ENCODE measurements at regions not wholly inside any gene's neighbourhood (a gene's known extent, or its start where the extent isn't known, plus 50 kb on each side); places are given as distances from the start of the nearest gene placed in this dataset.
A peak's percentile ranks its signal among the peaks of the same experiment; 100 is the strongest.
"Not testable (repeated sequence)": the region's sequence is repeated elsewhere in the genome, so short reads cannot be mapped to it uniquely, and the experiment has no call there.

DNA sequence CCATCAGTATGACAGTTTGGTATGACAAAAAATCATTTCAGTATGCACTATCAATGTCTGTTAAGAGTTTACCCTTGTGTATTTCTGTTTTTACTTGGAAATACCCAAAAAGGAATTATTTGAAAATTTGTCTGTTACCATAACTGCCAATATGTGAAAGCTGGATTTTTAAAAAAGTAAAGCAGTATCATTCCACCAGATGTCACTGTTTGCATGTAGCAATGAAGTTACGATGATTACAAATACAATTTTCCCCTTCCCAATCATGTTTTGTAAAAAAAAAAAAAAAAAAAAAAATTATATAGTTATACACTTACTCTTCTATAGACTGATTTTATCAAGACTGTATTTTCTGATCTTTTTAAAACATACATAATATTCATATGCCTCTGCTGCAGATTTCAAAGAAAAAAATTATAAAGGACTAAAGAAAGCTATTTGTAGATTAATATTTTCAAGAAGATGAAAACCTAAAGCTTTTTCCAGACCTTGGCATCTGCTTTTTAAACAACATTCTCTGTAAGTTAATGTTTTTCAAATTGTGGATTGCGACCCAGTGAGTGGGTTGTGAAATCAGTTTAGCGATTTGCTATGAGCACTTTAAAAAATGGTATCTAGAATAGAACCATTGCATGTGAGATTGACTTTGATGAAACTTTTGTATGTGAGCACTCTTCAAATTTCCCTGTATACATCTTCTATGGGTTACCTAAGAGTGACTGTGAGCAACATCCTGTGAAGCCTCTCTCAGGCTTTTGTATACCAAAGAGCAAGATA is 114.2 kb downstream of the TTC6 start:
- no peak for DNase-seq

DNA sequence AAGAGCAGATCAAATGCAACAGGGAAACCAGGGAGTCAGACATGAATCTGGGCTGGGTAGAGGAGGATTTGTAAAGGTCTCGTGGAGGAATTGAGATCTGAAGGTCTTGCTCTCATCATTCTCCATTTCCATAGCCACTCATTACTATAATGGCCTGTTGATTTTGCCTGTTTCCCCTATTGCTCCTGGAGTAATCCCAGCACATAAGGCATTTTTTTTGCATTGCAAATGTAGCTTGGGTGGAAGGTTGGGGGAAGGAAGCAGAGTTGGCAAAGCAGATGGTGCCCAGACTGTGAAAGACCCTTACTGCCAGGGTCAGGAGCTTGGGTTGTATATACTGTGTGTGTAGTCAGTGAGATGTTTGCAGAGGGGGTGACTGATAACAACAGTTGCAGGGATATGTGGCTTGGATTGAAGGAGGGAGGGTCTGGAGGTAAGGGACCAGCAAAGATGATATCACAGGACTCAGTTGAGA is 116.0 kb downstream of the TTC6 start:
- TF ChIP-seq, protein P1, sequence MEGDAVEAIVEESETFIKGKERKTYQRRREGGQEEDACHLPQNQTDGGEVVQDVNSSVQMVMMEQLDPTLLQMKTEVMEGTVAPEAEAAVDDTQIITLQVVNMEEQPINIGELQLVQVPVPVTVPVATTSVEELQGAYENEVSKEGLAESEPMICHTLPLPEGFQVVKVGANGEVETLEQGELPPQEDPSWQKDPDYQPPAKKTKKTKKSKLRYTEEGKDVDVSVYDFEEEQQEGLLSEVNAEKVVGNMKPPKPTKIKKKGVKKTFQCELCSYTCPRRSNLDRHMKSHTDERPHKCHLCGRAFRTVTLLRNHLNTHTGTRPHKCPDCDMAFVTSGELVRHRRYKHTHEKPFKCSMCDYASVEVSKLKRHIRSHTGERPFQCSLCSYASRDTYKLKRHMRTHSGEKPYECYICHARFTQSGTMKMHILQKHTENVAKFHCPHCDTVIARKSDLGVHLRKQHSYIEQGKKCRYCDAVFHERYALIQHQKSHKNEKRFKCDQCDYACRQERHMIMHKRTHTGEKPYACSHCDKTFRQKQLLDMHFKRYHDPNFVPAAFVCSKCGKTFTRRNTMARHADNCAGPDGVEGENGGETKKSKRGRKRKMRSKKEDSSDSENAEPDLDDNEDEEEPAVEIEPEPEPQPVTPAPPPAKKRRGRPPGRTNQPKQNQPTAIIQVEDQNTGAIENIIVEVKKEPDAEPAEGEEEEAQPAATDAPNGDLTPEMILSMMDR (IDR thresholded peaks at IDR 0.05): no peak
- H3K4me3 ChIP-seq: no peak overlapping the region
- intact Hi-C loops (cut with DNase I; ENCODE audit: low total_unique reads): loop anchor here (5.0 kb wide), 1 partner anchor 161 kb away; no protein-coding TSS in a partner anchor

More for the DNA sequence above, 114.2 kb downstream of the TTC6 start:
- intact Hi-C loops (cut with DNase I; ENCODE audit: low total_unique reads): loop anchor here (5.0 kb wide), 1 partner anchor 163 kb away; no protein-coding TSS in a partner anchor
- TF ChIP-seq, protein P1 (IDR thresholded peaks at IDR 0.05): peak in 1 of 2 experiments; percentile 25
- Histone ChIP-seq H3K4me3 (no peak overlapping the region), H3K36me3 (no peaks in the 10 kb centered on the region), H3K27ac (no peak overlapping the region), H3K4me1 (no peaks in the 10 kb centered on the region), H3K9me3 (no peaks in the 10 kb centered on the region), H3K27me3 (no peaks in the 10 kb centered on the region)

DNA sequence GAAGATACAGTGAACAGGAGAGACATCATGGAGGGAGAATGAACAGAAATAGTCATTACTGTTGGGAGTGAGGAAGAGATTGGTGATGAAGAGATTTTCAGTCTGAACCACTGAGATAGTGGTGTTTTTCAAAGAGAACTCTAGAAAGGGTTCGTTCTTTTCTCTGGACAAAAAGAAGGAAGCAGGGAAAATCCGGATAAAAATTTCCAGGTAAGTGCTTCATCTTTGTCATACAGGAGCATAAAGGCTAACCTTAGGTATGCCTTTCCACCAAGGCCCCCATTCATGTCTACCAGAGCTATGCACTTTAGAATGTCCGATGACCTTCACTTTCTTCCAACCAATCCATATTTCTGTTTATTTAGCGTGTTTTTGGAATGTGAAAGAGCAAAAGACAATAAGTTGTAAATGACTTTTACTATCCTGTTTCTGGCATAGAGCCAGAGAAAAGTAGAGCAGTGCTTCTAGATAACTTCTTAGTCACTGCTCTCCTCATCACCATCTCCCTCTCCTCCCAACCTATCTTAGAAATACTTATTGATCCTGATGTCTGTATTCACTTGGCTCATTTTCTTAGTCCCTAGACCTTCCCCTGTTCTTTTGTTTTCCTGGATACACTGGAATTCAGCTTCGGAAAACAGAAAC is 116.5 kb downstream of the TTC6 start:
- TF ChIP-seq, protein P1 (IDR thresholded peaks at IDR 0.05): no peak
- Histone ChIP-seq H3K4me1 (no peaks in the 10 kb centered on the region), H3K4me3 (no peak overlapping the region), H3K36me3 (no peaks in the 10 kb centered on the region), H3K9me3 (no peaks in the 10 kb centered on the region), H3K27ac (no peak overlapping the region), H3K27me3 (no peaks in the 10 kb centered on the region)
- intact Hi-C loops (cut with DNase I; ENCODE audit: low total_unique reads): loop anchor here (5.0 kb wide), 1 partner anchor 160 kb away; no protein-coding TSS in a partner anchor
- no peak for DNase-seq

More for the DNA sequence above, 116.0 kb downstream of the TTC6 start:
- Histone ChIP-seq H3K36me3 (no peaks in the 10 kb centered on the region), H3K9me3 (no peaks in the 10 kb centered on the region), H3K27me3 (no peaks in the 10 kb centered on the region), H3K27ac (no peak overlapping the region), H3K4me1 (no peaks in the 10 kb centered on the region)
- DNase-seq: no peak

DNA sequence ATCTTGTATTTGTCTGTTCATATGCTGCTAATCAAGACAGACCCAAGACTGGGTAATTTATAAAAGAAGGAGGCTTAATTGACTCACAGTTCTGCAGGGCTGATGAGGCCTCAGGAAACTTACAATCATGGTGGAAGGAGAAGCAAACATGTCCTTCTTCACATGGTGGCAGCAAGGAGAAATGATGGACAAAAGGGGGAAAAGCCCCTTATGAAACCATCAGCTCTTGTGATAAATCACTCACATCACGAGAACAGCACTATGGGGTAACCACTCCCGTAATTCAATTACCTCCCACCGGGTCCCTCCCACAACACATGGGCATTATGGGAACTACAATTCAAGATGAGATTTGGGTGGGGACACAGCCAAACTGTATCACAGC is 117.0 kb downstream of the TTC6 start:
- not testable (repeated sequence) for H3K9me3 ChIP-seq, H3K27me3 ChIP-seq, H3K4me3 ChIP-seq, H3K27ac ChIP-seq, H3K4me1 ChIP-seq, H3K36me3 ChIP-seq, DNase-seq
- intact Hi-C loops (cut with DNase I; ENCODE audit: low total_unique reads): loop anchor here (5.0 kb wide), 1 partner anchor 160 kb away; no protein-coding TSS in a partner anchor

DNA sequence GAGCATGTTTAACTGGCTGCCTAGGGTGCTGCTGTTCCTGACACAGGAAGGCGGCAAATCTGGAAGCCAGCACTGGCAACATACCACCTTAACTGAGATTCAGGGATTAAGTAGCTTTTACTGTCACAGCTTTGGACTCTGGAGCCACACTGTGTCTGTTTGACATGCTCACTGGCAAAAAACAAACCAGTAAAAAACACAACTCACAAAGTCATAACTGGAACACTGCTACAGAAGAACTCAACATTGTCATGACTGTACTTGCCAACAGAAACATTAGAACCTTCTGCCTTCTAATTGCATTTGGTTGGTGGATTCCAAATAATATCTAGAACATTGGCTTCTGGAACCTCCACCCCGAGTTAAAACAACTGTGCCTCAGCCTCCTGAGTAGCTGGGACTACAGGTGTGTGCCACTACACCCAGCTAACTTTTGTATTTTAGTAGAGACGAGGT is 117.6 kb downstream of the TTC6 start:
- no peak overlapping the region for H3K27ac ChIP-seq
- H3K36me3 ChIP-seq: no peaks in the 10 kb centered on the region
- intact Hi-C loops (cut with DNase I; ENCODE audit: low total_unique reads): loop anchor here (5.0 kb wide), 1 partner anchor 159 kb away; no protein-coding TSS in a partner anchor
- H3K4me3 ChIP-seq: no peak overlapping the region
- TF ChIP-seq, protein P1 (IDR thresholded peaks at IDR 0.05): no peak
- DNase-seq: no peak
- no peaks in the 10 kb centered on the region for H3K9me3 ChIP-seq
- no peaks in the 10 kb centered on the region for H3K4me1 ChIP-seq
- H3K27me3 ChIP-seq: no peaks in the 10 kb centered on the region

DNA sequence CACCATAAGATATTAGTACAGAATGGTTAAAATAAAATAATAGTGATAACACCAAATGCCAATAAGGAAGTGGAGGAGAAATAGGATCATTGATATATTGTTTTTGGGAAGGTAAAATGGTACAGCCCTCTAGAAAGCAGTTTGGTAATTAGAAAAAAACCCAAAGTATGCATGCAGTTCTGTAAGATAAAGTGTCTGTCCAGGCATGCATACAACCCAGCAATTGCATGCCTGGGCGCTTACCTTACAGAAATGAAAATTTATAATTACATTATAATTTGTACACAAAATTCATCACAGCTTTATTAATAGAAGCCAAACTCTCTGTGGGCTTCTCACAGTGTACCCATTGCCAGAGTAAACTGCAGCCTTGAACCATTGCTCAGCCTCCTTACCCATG is 124.7 kb downstream of the TTC6 start:
- DNase-seq: no peak
- intact Hi-C loops (cut with DNase I; ENCODE audit: low total_unique reads): no loop called here
- TF ChIP-seq, protein P1 (IDR thresholded peaks at IDR 0.05): no peak

More for the DNA sequence above, 124.7 kb downstream of the TTC6 start:
- H3K36me3 ChIP-seq: no peaks in the 10 kb centered on the region
- no peak overlapping the region for H3K27ac ChIP-seq
- no peak overlapping the region for H3K4me3 ChIP-seq
- no peaks in the 10 kb centered on the region for H3K27me3 ChIP-seq
- no peaks in the 10 kb centered on the region for H3K4me1 ChIP-seq
- H3K9me3 ChIP-seq: no peaks in the 10 kb centered on the region

Measured in tibial artery (tissue), 4 donors.